LoVo (cell line): ENCODE measurements at regions not wholly inside any gene's neighbourhood (a gene's known extent, or its start where the extent isn't known, plus 50 kb on each side); places are given as distances from the start of the nearest gene placed in this dataset.
"Not testable (repeated sequence)": the region's sequence is repeated elsewhere in the genome, so short reads cannot be mapped to it uniquely, and the experiment has no call there.

Experiments
- DNase-seq: peaks from one replicate; pipeline ENCODE4 v3.0.0-alpha.2; 2016; ENCODE audit warnings: low spot score

DNA sequence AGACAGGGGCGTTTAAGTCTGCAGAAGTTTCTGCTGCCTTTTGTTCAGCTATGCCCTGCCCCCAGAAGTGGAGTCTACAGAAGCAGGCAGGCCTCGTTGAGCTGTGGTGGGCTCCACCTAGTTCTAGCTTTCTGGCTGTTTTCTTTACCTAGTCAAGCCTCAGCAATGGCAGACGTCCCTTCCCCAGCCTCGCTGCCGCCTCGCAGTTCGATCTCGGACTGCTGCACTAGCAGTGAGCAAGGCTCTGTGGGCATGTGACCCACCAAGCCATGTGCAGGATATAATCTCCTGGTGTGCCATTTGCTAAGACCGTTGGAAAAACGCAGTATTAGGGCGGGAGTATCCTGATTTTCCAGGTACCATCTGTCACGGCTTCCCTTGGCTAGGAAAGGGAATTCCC lies 742.7 kb upstream of the NRXN1 start:
- DNase-seq: not testable (repeated sequence)

GRCh38 chr2:51760441-51760840 lies 728.5 kb upstream of the NRXN1 start:
- DNase-seq: no peak

DNA sequence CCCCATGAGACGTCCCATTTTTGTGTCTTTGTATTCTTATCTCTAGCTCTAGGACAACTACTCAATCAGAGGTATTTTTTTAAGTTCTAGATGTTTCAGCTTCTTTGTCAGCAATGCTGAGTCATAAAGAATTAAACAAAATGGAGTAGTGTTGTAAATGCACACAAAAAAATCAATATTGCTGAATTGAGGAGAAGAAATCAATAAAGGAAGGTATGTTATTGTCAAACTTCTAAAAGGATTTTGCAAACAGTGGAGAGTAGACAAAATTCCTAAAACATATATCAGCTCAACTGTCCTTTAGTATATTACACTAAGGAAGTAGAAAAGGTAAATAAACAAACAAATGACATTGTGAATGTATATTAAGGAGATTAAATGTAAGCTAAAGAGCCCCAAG lies 726.1 kb upstream of the NRXN1 start:
- no peak for DNase-seq

DNA sequence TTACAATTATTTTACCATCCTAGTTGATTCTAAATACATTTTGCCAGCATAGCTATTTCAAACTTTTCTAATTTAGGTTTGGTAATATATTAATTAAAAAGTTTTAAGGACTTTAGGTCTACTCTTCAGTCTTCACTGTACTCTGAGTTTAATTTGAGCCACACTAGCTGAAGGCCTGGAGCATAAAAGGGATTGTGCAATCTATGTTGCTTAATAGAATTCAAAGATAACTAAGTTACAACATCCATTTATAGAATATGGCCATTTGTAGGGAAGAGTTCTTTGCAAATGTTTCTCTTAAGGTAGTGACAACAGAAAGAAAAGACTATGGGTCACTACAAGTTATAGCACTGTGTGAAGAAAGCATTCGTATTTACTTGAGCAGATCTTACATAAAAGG lies 702.2 kb upstream of the NRXN1 start:
- DNase-seq: no peak

- DNase-seq: no peak
Observed at GRCh38 chr2:51723691-51724090, 691.8 kb upstream of the NRXN1 start.

GRCh38 chr2:51722311-51722710 lies 690.4 kb upstream of the NRXN1 start:
- no peak for DNase-seq

DNA sequence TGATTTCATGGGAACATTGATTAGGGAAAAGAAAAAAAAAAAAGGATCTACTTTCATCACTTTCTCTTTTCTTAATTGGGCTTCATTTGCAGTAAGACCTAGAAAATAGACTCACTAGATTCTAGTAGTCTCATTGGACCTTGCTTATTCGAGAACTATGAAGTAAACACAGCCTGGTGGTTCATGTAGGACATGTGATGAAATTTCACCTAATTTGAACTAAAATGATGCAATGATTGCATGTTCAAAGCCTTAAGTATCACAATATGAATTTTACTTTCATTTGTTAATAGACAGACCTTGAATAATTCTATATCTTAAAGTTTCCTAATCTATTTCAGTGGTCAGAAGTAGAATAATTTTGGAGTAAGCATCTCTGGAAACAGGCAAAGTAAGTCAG lies 688.9 kb upstream of the NRXN1 start:
- DNase-seq: no peak

GRCh38 chr2:51718881-51719280 lies 686.9 kb upstream of the NRXN1 start:
- no peak for DNase-seq

GRCh38 chr2:51717312-51717711 lies 685.4 kb upstream of the NRXN1 start:
- DNase-seq: peak; percentile 18

GRCh38 chr2:51711766-51712165 lies 679.8 kb upstream of the NRXN1 start:
- DNase-seq: no peak

GRCh38 chr2:51710222-51710621 lies 678.3 kb upstream of the NRXN1 start:
- no peak for DNase-seq

GRCh38 chr2:51707625-51708024 lies 675.7 kb upstream of the NRXN1 start:
- no peak for DNase-seq

- no peak for DNase-seq
Observed at GRCh38 chr2:51706220-51706619, 674.3 kb upstream of the NRXN1 start.

DNA sequence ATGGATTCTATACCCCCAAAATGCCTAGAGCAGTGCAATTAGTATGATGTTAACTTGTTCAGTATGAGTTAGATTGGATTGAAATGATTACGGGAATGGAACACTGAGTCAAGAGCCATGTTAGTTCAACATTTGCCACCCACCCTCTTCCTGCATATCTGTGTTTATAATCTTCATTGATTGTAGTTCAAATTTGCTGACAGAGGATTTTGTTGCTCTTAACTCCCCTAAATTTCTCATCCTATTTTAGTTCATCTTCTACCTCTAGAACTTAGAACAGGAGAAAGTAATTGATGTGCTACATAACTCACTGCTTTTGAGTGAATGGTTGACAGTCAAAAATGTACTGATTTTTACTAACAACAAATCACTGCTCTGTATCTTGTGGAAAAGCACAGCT lies 673.5 kb upstream of the NRXN1 start:
- no peak for DNase-seq

- DNase-seq: no peak
Observed at GRCh38 chr2:51698021-51698420, 666.1 kb upstream of the NRXN1 start.

DNA sequence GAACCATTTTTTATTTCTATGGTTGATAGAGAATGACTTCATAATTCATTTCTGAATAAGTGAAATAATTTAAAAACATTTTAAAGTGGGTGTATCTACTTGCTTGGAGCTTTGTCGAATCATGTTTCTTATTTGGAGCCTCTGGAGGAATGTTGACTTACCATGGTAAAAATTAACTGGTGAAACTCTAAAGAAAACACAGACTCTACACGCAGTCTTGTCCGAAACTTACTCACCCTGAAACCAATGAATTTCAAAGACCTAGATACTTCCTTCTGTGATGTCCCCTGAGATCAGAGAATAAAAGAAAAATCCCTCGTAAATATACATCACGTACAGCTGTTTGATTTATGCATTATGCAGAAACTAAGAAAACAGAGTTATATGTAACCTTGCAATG lies 665.2 kb upstream of the NRXN1 start:
- no peak for DNase-seq

GRCh38 chr2:51695531-51695930 lies 663.6 kb upstream of the NRXN1 start:
- no peak for DNase-seq

DNA sequence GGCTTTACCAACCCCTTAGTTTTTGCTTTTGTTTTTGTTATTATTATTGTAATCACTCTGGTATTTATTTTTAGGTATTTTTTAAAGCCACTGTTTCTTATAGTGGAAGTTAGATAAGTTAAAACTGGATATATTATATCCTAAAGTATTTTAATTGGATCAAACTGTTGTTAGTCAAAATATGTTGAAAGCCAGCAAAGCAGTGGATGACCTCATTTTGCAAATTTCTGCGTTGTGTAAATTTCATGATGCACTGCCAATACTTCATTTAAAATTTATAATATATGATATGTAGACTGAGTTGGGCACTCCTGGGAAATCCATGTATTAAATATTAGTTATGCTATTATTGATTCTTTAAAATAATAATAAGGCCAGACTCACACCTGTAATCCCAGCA lies 661.7 kb upstream of the NRXN1 start:
- DNase-seq: no peak

GRCh38 chr2:51681854-51682253 lies 649.9 kb upstream of the NRXN1 start:
- DNase-seq: no peak

DNA sequence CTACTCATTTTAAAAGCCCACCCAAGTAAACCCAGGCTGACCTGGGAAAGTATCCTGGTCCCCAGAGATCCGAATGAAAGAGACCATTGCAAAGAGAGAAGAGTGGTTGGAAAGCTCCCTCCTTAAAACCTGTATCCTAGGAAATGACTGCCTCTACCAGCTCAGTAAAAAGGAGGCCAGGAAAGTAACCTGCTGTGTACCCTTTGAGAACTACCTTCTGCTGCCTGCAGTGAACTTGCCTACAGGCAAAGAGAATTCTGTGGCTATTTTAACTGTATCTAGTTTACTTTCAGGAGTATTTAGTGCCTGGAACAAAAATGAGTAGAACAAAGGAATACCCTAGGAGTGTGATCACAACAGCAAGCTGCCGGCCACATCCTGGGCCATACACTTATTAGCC lies 641.7 kb upstream of the NRXN1 start:
- DNase-seq: no peak

GRCh38 chr2:51667679-51668078 lies 635.7 kb upstream of the NRXN1 start:
- DNase-seq: no peak

DNA sequence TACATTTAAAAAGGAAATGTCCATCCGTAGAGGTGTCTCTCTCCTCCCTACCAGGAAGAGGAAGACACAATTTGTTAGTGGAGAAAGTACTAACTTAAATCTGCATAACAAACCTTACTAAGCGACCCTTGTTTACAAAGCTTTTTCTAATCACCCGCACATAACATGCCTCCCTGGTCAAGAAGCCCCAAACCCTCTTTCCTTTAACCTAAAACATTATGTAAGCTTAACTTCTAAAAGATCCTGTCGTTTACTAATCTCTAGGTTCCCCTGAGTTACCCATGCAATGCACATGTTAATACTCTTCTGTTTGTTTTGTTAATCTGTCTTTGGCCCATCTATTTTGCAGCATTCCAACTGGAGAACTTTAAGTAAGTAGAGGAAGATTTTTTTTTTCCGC lies 630.3 kb upstream of the NRXN1 start:
- no peak for DNase-seq

- DNase-seq: no peak
Observed at GRCh38 chr2:51657849-51658248, 625.9 kb upstream of the NRXN1 start.

DNA sequence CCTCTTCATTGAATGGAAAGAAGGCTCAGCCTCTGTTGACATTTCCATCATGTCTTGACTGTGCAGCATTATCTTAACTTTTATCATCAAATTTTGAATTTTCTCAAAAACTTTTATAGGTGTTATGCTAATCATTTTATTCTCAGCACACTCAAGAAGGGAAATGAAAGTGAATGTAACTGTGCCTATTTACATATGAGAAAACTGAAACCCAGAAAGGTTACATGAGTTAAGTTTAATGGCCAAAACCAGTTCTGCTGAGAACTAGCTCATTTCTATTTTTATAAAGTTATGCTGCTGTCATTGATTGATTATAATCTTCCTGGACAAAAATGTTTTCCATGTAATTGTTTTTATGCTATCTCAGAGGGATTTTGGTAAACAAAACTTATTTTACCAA lies 618.8 kb upstream of the NRXN1 start:
- no peak for DNase-seq

GRCh38 chr2:51649366-51649765 lies 617.4 kb upstream of the NRXN1 start:
- no peak for DNase-seq
